DND-41 (cell line): ENCODE measurements at regions not wholly inside any gene's neighbourhood (a gene's known extent, or its start where the extent isn't known, plus 50 kb on each side); places are given as distances from the start of the nearest gene placed in this dataset.

Source experiments
- CTCF ChIP-seq: IDR thresholded peaks from 2 replicates; pipeline ENCODE4 v1.5.1; 2012; ENCODE audit warnings: borderline replicate concordance, low read length, moderate library complexity, mild to moderate bottlenecking; ENCODE audit not compliant: poor library complexity, severe bottlenecking; ENCODE audit errors: extremely low read depth
- EZH2 ChIP-seq: IDR thresholded peaks from 3 replicates; pipeline ENCODE4 v1.6.1; 2012; ENCODE audit warnings: borderline replicate concordance, low read depth, mild to moderate bottlenecking, moderate library complexity, low read length, inconsistent platforms; ENCODE audit not compliant: severe bottlenecking

- TF ChIP-seq CTCF (no peak), EZH2 (no peak)
These were observed 162.4 kb upstream of the TUT7 start for GRCh38 chr9:86516564-86516963.
